Stomach (tissue), 4 donors: ENCODE measurements at regions not wholly inside any gene's neighbourhood (a gene's known extent, or its start where the extent isn't known, plus 50 kb on each side); places are given as distances from the start of the nearest gene placed in this dataset.
"Not testable (repeated sequence)": the region's sequence is repeated elsewhere in the genome, so short reads cannot be mapped to it uniquely, and the experiment has no call there.

Source experiments
- POLR2AphosphoS5 ChIP-seq, 3 donors: sonication (generic); formaldehyde crosslinking; IDR thresholded peaks; one replicate each; pipeline ENCODE4 v1.6.1; 2016; ENCODE audit warnings: antibody characterized with exemption in 3 of 3
- TF ChIP-seq, protein P1 (sequence below), 7 experiments: fragments of 450-650 bp in 4 of 7; fragments of 200-600 bp in 3 of 7; sonication (generic) in 3 of 7; IDR thresholded peaks; one replicate each; pipeline ENCODE4 v1.5.1; 2016 to 2019; ENCODE audit warnings: antibody characterized with exemption in 7 of 7, control low read depth in 2 of 7, mild to moderate bottlenecking in 1 of 7

DNA sequence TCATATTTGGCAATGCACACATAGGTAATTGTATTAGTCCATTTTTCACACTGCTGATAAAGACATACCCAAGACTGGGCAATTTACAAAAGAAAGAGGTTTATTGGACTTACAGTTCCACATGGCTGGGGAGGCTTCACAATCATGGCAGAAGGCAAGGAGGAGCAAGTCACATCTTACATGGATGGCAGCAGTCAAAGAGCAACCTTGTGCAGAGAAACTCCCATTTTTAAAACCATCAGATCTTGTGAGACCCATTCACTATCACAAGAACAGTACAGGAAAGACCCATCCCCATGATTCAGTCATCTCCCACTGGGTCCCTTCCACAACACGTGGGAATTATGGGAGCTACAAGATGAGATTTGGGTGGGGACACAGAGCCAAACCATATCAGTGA, 123.2 kb downstream of the KBTBD2 start:
- not testable (repeated sequence) for TF ChIP-seq POLR2AphosphoS5 (IDR thresholded peaks at IDR 0.05)
- TF ChIP-seq, protein P1, sequence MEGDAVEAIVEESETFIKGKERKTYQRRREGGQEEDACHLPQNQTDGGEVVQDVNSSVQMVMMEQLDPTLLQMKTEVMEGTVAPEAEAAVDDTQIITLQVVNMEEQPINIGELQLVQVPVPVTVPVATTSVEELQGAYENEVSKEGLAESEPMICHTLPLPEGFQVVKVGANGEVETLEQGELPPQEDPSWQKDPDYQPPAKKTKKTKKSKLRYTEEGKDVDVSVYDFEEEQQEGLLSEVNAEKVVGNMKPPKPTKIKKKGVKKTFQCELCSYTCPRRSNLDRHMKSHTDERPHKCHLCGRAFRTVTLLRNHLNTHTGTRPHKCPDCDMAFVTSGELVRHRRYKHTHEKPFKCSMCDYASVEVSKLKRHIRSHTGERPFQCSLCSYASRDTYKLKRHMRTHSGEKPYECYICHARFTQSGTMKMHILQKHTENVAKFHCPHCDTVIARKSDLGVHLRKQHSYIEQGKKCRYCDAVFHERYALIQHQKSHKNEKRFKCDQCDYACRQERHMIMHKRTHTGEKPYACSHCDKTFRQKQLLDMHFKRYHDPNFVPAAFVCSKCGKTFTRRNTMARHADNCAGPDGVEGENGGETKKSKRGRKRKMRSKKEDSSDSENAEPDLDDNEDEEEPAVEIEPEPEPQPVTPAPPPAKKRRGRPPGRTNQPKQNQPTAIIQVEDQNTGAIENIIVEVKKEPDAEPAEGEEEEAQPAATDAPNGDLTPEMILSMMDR (IDR thresholded peaks at IDR 0.05), result not testable (repeated sequence)
